H9 (cell line): ENCODE measurements at regions not wholly inside any gene's neighbourhood (a gene's known extent, or its start where the extent isn't known, plus 50 kb on each side); places are given as distances from the start of the nearest gene placed in this dataset.

Experiments
- DNase-seq: peaks from one replicate; pipeline ENCODE4 v3.0.0-alpha.2; 2017
- H2AFZ ChIP-seq: one replicate; pipeline ENCODE4 v1.6.1; 2013; ENCODE audit warnings: mild to moderate bottlenecking, low read length, control low read depth, moderate library complexity
- H2AK5ac ChIP-seq: 2 replicates; pipeline ENCODE4 v1.6.1; 2013; ENCODE audit warnings: low read length, control low read depth, mixed read lengths; ENCODE audit not compliant: insufficient read length
- H2BK120ac ChIP-seq: one replicate; pipeline ENCODE4 v1.6.1; 2013; ENCODE audit warnings: low read depth, mild to moderate bottlenecking, low read length, control low read depth, inconsistent platforms; ENCODE audit not compliant: poor library complexity, severe bottlenecking
- H2BK12ac ChIP-seq: 2 replicates; pipeline ENCODE4 v1.6.1; 2013; ENCODE audit warnings: low read length, control low read depth, mixed read lengths, low read depth; ENCODE audit not compliant: insufficient read length
- H2BK15ac ChIP-seq: 2 replicates; pipeline ENCODE4 v1.6.1; 2013; ENCODE audit warnings: low read depth, low read length, control low read depth
- H2BK20ac ChIP-seq: one replicate; pipeline ENCODE4 v1.6.1; 2013; ENCODE audit warnings: low read depth, mild to moderate bottlenecking, low read length, control low read depth, inconsistent platforms; ENCODE audit not compliant: poor library complexity, severe bottlenecking
- H2BK5ac ChIP-seq: 2 replicates; pipeline ENCODE4 v1.6.1; 2013; ENCODE audit warnings: low read length, control low read depth, mixed read lengths; ENCODE audit not compliant: insufficient read length
- H3K14ac ChIP-seq: 2 replicates; pipeline ENCODE4 v1.6.1; 2013; ENCODE audit warnings: low read length, control low read depth; ENCODE audit not compliant: insufficient read depth
- H3K18ac ChIP-seq: 2 replicates; pipeline ENCODE4 v1.6.1; 2013; ENCODE audit warnings: low read depth, mild to moderate bottlenecking, mixed read lengths, low read length, control low read depth; ENCODE audit not compliant: insufficient read length
- H3K23ac ChIP-seq: 2 replicates; pipeline ENCODE4 v1.6.1; 2013; ENCODE audit warnings: low read length, control low read depth, mixed read lengths, low read depth; ENCODE audit not compliant: insufficient read length
- H3K23me2 ChIP-seq: 2 replicates; pipeline ENCODE4 v1.6.1; 2013; ENCODE audit warnings: low read depth, mild to moderate bottlenecking, mixed read lengths, low read length, control low read depth; ENCODE audit not compliant: insufficient read length, poor library complexity, severe bottlenecking
- H3K27ac ChIP-seq: 2 replicates; pipeline ENCODE4 v1.5.1; 2013; ENCODE audit warnings: low read length, control low read depth, mixed read lengths, low read depth; ENCODE audit not compliant: insufficient read length
- H3K27me3 ChIP-seq: 2 replicates; pipeline ENCODE4 v1.6.1; 2013; ENCODE audit warnings: low read length, control low read depth, inconsistent platforms; ENCODE audit not compliant: insufficient read depth
- H3K4ac ChIP-seq: 2 replicates; pipeline ENCODE4 v1.6.1; 2013; ENCODE audit warnings: low read depth, mild to moderate bottlenecking, control low read depth, inconsistent platforms, low read length, moderate library complexity
- H3K4me1 ChIP-seq: 2 replicates; pipeline ENCODE4 v1.6.1; 2013; ENCODE audit warnings: low read length, control low read depth, inconsistent platforms; ENCODE audit not compliant: insufficient read depth
- H3K4me2 ChIP-seq: 2 replicates; pipeline ENCODE4 v1.6.1; 2013; ENCODE audit warnings: low read length, control low read depth, mixed read lengths; ENCODE audit not compliant: insufficient read length, insufficient read depth
- H3K56ac ChIP-seq: 2 replicates; pipeline ENCODE4 v1.6.1; 2013; ENCODE audit warnings: low read depth, mild to moderate bottlenecking, mixed read lengths, low read length, control low read depth; ENCODE audit not compliant: insufficient read length
- H3K79me1 ChIP-seq: 2 replicates; pipeline ENCODE4 v1.6.1; 2013; ENCODE audit warnings: low read depth, mild to moderate bottlenecking, moderate library complexity, low read length, control low read depth, inconsistent platforms; ENCODE audit not compliant: insufficient read depth, poor library complexity, severe bottlenecking
- H3K79me2 ChIP-seq: 2 replicates; pipeline ENCODE4 v1.6.1; 2013; ENCODE audit warnings: low read length, control low read depth, inconsistent platforms; ENCODE audit not compliant: insufficient read depth
- H3K9ac ChIP-seq: 2 replicates; pipeline ENCODE4 v1.6.1; 2013; ENCODE audit warnings: low read length, control low read depth, mixed read lengths; ENCODE audit not compliant: insufficient read length; ENCODE audit errors: extremely low read depth
- H3K9me3 ChIP-seq: one replicate; pipeline ENCODE4 v1.6.1; 2013; ENCODE audit warnings: low read depth, low read length, inconsistent platforms; ENCODE audit not compliant: control insufficient read depth
- H3T11ph ChIP-seq: one replicate; pipeline ENCODE4 v1.6.1; 2013; ENCODE audit warnings: mild to moderate bottlenecking, low read length, control low read depth, inconsistent platforms
- H4K20me1 ChIP-seq: one replicate; pipeline ENCODE4 v1.6.1; 2013; ENCODE audit not compliant: control insufficient read depth, insufficient read length, insufficient read depth
- H4K5ac ChIP-seq: 2 replicates; pipeline ENCODE4 v1.6.1; 2013; ENCODE audit warnings: low read depth, mild to moderate bottlenecking, mixed read lengths, low read length, control low read depth; ENCODE audit not compliant: insufficient read length
- H4K8ac ChIP-seq: replicated peaks from 2 replicates; pipeline ENCODE4 v1.6.1; 2013; ENCODE audit warnings: low read length, control low read depth, mixed read lengths, low read depth; ENCODE audit not compliant: insufficient read length
- H4K91ac ChIP-seq: 2 replicates; pipeline ENCODE4 v1.6.1; 2013; ENCODE audit warnings: low read depth, mild to moderate bottlenecking, moderate library complexity, mixed read lengths, low read length, control low read depth; ENCODE audit not compliant: insufficient read length
- H3K27ac Mint-ChIP-seq, 3 experiments: 2 replicates in 2 of 3; 3 replicates in 1 of 3; pipeline ENCODE4 v1.8.0; 2020 to 2021; ENCODE audit warnings: mixed read lengths in 3 of 3, mild to moderate bottlenecking in 1 of 3, moderate library complexity in 1 of 3
- H3K27me3 Mint-ChIP-seq: 2 replicates; pipeline ENCODE4 v1.8.0; 2021; ENCODE audit warnings: low read depth, mild to moderate bottlenecking, moderate library complexity, mixed read lengths
- H3K36me3 Mint-ChIP-seq, 3 experiments: 2 replicates in 2 of 3; 3 replicates in 1 of 3; pipeline ENCODE4 v1.8.0; 2020 to 2021; ENCODE audit warnings: low read depth in 3 of 3, mixed read lengths in 3 of 3; ENCODE audit not compliant: insufficient read depth in 1 of 3
- H3K4me1 Mint-ChIP-seq, 2 experiments: 2 replicates each; pipeline ENCODE4 v1.8.0; 2020; ENCODE audit warnings: mixed read lengths in 2 of 2
- H3K4me3 Mint-ChIP-seq, 2 experiments: 2 replicates in 1 of 2; 3 replicates in 1 of 2; pipeline ENCODE4 v1.8.0; 2020 to 2021; ENCODE audit warnings: mild to moderate bottlenecking in 2 of 2, mixed read lengths in 2 of 2, moderate library complexity in 1 of 2
- H3K9me3 Mint-ChIP-seq, 2 experiments: 2 replicates in 1 of 2; 3 replicates in 1 of 2; pipeline ENCODE4 v1.8.0; 2020; ENCODE audit warnings: mild to moderate bottlenecking in 2 of 2, mixed read lengths in 2 of 2, moderate library complexity in 1 of 2
- CTCF ChIP-seq: fragments of 200-600 bp; sonication (generic); conservative IDR thresholded peaks from 3 replicates; pipeline ENCODE4 v1.8.0; 2021; ENCODE audit warnings: antibody characterized with exemption, mild to moderate bottlenecking
- WGBS: extraction: QIAGEN DNeasy Blood & Tissue Kit; methylation state at CpG from one replicate; pipeline ENCODE4 v1.1.7; 2013; ENCODE audit warnings: missing lambda C conversion rate, low lambda C conversion rate, mixed read lengths; ENCODE audit not compliant: insufficient read length; ENCODE audit errors: extremely low coverage; 5-methylcytosine and 5-hydroxymethylcytosine counted together

GRCh38 chr2:195594248-195594647, 62.8 kb upstream of the SLC39A10 start:
- Histone ChIP-seq H3K27me3 (no peaks in the 10 kb centered on the region), H2BK5ac (no peak overlapping the region), H3K9ac (no peak overlapping the region), H3K9me3 (no peaks in the 10 kb centered on the region), H3K23me2 (no peaks in the 10 kb centered on the region), H2BK20ac (no peak overlapping the region), H3K14ac (no peak overlapping the region), H2AK5ac (no peak overlapping the region), H3T11ph (no peak overlapping the region), H3K4me2 (no peak overlapping the region), H2BK15ac (no peak overlapping the region), H4K5ac (no peak overlapping the region), H3K18ac (no peak overlapping the region), H3K4ac (no peak overlapping the region), H4K20me1 (no peaks in the 10 kb centered on the region), H2AFZ (no peak overlapping the region), H3K56ac (no peak overlapping the region), H3K79me2 (peaks cover 1% of the 10 kb centered on the region; the same call in 1 of the 2 replicates), H4K8ac (no peak overlapping the region), H3K27ac (no peak overlapping the region), H3K79me1 (no peaks in the 10 kb centered on the region), H3K4me1 (peaks cover 7% of the 10 kb centered on the region), H2BK12ac (no peak overlapping the region), H3K23ac (no peak overlapping the region), H4K91ac (no peak overlapping the region), H2BK120ac (no peak overlapping the region)
- Mint-ChIP-seq H3K36me3 (peaks cover 0 to 8% (median 7%) of the 10 kb centered on the region in 3 experiments; a peak in 4 of 7 replicates), H3K9me3 (no peaks in the 10 kb centered on the region), H3K27ac (0 out of 7 replicates have a peak overlapping the region, but pooled peaks of 1 of the 3 experiments have one; percentile 49), H3K4me1 (peaks cover 47 to 51% of the 10 kb centered on the region in 2 experiments), H3K27me3 (no peaks in the 10 kb centered on the region), H3K4me3 (no peak overlapping the region)
- TF ChIP-seq CTCF = no peak
- DNase-seq = no peak
- no CpG with 5 or more reads among the region's 3 CpGs for WGBS
